ENCODE measurements at regions not wholly inside any gene's neighbourhood (a gene's known extent, or its start where the extent isn't known, plus 50 kb on each side); places are given as distances from the start of the nearest gene placed in this dataset.

DNA sequence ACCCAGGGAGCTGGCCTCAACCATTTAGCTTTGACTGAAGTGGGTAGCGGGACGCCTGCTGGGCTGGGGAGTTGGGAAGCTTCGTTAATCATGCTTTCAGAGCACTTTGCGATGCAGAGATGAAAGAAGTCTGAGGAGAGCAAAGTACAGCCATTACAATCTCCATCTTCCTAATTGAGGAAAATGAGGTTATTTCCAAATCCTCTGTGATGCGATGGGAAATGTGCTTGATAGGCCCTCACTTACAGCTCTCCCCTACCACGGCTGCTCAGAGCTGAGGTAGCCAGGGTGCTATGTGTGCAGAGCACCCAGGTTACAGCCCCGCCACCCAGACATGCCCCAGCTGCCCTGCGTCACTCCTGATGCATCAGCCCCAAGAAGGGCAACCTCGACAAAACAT is 326.5 kb upstream of the KLHL29 start:
- TF ChIP-seq, protein P1, sequence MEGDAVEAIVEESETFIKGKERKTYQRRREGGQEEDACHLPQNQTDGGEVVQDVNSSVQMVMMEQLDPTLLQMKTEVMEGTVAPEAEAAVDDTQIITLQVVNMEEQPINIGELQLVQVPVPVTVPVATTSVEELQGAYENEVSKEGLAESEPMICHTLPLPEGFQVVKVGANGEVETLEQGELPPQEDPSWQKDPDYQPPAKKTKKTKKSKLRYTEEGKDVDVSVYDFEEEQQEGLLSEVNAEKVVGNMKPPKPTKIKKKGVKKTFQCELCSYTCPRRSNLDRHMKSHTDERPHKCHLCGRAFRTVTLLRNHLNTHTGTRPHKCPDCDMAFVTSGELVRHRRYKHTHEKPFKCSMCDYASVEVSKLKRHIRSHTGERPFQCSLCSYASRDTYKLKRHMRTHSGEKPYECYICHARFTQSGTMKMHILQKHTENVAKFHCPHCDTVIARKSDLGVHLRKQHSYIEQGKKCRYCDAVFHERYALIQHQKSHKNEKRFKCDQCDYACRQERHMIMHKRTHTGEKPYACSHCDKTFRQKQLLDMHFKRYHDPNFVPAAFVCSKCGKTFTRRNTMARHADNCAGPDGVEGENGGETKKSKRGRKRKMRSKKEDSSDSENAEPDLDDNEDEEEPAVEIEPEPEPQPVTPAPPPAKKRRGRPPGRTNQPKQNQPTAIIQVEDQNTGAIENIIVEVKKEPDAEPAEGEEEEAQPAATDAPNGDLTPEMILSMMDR (IDR thresholded peaks at IDR 0.05; ENCODE audit: low read depth, low read length, poor library complexity, severe bottlenecking) = no peak
- TF ChIP-seq EZH2phosphoT487 (IDR thresholded peaks at IDR 0.05; ENCODE audit: borderline replicate concordance, low read length) = no peak
- H4K20me1 ChIP-seq (ENCODE audit: control insufficient read depth, insufficient read depth, low read depth, low read length) = no peaks in the 10 kb centered on the region

DNA sequence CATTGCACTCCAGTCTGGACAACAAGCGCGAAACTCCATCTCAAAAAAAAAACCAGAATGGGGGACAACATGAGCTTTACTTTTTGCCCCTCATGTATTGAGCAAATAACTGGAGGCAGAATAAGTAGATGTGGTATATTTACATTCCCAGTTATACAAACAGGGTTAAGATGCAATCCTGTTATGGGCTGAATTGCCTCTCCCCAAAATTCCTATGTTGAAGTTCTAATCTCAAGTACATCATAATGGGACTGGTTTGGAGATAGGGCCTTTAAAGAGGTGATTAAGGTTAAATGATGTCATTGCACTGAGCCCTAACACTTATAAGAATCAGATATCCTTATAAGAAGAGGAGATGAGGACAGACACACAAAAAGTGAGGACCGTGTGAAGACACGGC is 319.8 kb upstream of the KLHL29 start:
- Histone ChIP-seq H3K9me3 (ENCODE audit: control insufficient read depth, insufficient read depth, low read length) (no peaks in the 10 kb centered on the region), H3K27ac (ENCODE audit: low read depth, low read length) (no peak overlapping the region), H3K4me2 (ENCODE audit: low read length) (no peak overlapping the region), H3K4me1 (ENCODE audit: control insufficient read depth, low read length) (no peaks in the 10 kb centered on the region), H3K36me3 (ENCODE audit: control insufficient read depth, low read length) (no peaks in the 10 kb centered on the region), H3F3A (ENCODE audit: control insufficient read depth, insufficient read depth) (no peaks in the 10 kb centered on the region), H3K9me2 (replicated peaks; ENCODE audit: control insufficient read depth, low read length) (no peaks in the 10 kb centered on the region; the same call in 1 of the 2 replicates), H3K79me2 (ENCODE audit: control insufficient read depth, low read length) (no peaks in the 10 kb centered on the region), H4K20me1 (ENCODE audit: control insufficient read depth, insufficient read depth, low read depth, low read length) (no peaks in the 10 kb centered on the region), H3K27me3 (ENCODE audit: control insufficient read depth, low read length) (no peaks in the 10 kb centered on the region), H3K4me3 (ENCODE audit: low read length) (no peak overlapping the region)
- TF ChIP-seq EZH2phosphoT487 (IDR thresholded peaks at IDR 0.05; ENCODE audit: borderline replicate concordance, low read length) = no peak
- TF ChIP-seq, protein P1 (IDR thresholded peaks at IDR 0.05; ENCODE audit: low read depth, low read length, poor library complexity, severe bottlenecking) = no peak

More for the DNA sequence above, 326.5 kb upstream of the KLHL29 start:
- no peaks in the 10 kb centered on the region for H3K27me3 ChIP-seq (ENCODE audit: control insufficient read depth, low read length)
- H3K4me3 ChIP-seq (ENCODE audit: low read length) = no peak overlapping the region
- H3K79me2 ChIP-seq (ENCODE audit: control insufficient read depth, low read length) = no peaks in the 10 kb centered on the region
- H3K36me3 ChIP-seq (ENCODE audit: control insufficient read depth, low read length) = no peaks in the 10 kb centered on the region
- H3K9me3 ChIP-seq (ENCODE audit: control insufficient read depth, insufficient read depth, low read length) = no peaks in the 10 kb centered on the region
- H3K4me2 ChIP-seq (ENCODE audit: low read length) = no peak overlapping the region
- H3F3A ChIP-seq (ENCODE audit: control insufficient read depth, insufficient read depth) = no peaks in the 10 kb centered on the region
- no peak overlapping the region for H3K27ac ChIP-seq (ENCODE audit: low read depth, low read length)
- no peaks in the 10 kb centered on the region for H3K4me1 ChIP-seq (ENCODE audit: control insufficient read depth, low read length)
- H3K9me2 ChIP-seq (replicated peaks; ENCODE audit: control insufficient read depth, low read length) = no peaks in the 10 kb centered on the region; the same call in 1 of the 2 replicates

DNA sequence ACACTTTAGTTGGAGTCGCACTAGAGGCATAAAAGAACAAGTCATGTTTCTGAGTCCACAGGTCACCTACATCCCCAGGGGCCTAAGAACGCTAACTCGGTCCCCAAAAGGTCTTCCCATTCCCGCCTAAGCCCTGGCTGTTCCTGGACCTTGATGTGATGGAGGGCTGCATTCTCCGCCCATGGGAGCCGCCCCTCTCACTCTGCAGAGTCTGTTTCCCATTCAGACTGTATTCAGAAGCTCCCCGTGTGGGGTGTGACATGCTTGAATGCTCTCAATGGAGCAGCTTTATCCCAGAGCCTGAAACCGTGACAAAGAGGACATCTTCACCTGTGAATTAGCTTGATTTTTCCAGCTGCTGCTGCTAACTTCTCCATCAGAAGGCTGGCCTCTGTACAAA is 319.0 kb upstream of the KLHL29 start:
- Histone ChIP-seq H4K20me1 (ENCODE audit: control insufficient read depth, insufficient read depth, low read depth, low read length) (no peaks in the 10 kb centered on the region), H3K79me2 (ENCODE audit: control insufficient read depth, low read length) (no peaks in the 10 kb centered on the region), H3K9me3 (ENCODE audit: control insufficient read depth, insufficient read depth, low read length) (no peaks in the 10 kb centered on the region), H3K36me3 (ENCODE audit: control insufficient read depth, low read length) (no peaks in the 10 kb centered on the region), H3K4me2 (ENCODE audit: low read length) (no peak overlapping the region), H3K9me2 (replicated peaks; ENCODE audit: control insufficient read depth, low read length) (no peaks in the 10 kb centered on the region; the same call in 1 of the 2 replicates), H3F3A (ENCODE audit: control insufficient read depth, insufficient read depth) (no peaks in the 10 kb centered on the region), H3K4me1 (ENCODE audit: control insufficient read depth, low read length) (no peaks in the 10 kb centered on the region), H3K4me3 (ENCODE audit: low read length) (no peak overlapping the region), H3K27ac (ENCODE audit: low read depth, low read length) (no peak overlapping the region), H3K27me3 (ENCODE audit: control insufficient read depth, low read length) (no peaks in the 10 kb centered on the region)
- TF ChIP-seq, protein P1 (IDR thresholded peaks at IDR 0.05; ENCODE audit: low read depth, low read length, poor library complexity, severe bottlenecking) = no peak
- TF ChIP-seq EZH2phosphoT487 (IDR thresholded peaks at IDR 0.05; ENCODE audit: borderline replicate concordance, low read length) = no peak
